Lower lobe of right lung (tissue), 2 donors: ENCODE measurements at regions not wholly inside any gene's neighbourhood (a gene's known extent, or its start where the extent isn't known, plus 50 kb on each side); places are given as distances from the start of the nearest gene placed in this dataset.
"Not testable (repeated sequence)": the region's sequence is repeated elsewhere in the genome, so short reads cannot be mapped to it uniquely, and the experiment has no call there.

ENCODE experiments used
- ATAC-seq, 2 donors: fragments of 200-7000 bp; cut with Tn5 transposase; one replicate each; pipeline ENCODE4 v1.9.1; 2020 to 2022; ENCODE audit warnings: mild to moderate bottlenecking in 2 of 2, moderate library complexity in 2 of 2
- DNase-seq: peaks from one replicate; pipeline ENCODE4 v3.0.0-alpha.2; 2020
- H3K27ac ChIP-seq: fragments of 200-600 bp; one replicate; pipeline ENCODE4 v1.8.0; 2022
- H3K27me3 ChIP-seq: fragments of 200-600 bp; one replicate; pipeline ENCODE4 v1.8.0; 2022; ENCODE audit warnings: low read depth
- H3K36me3 ChIP-seq: fragments of 200-600 bp; one replicate; pipeline ENCODE4 v1.8.0; 2022; ENCODE audit warnings: mild to moderate bottlenecking
- H3K4me1 ChIP-seq: fragments of 200-600 bp; one replicate; pipeline ENCODE4 v1.8.0; 2022
- H3K4me3 ChIP-seq: fragments of 200-600 bp; one replicate; pipeline ENCODE4 v1.8.0; 2022; ENCODE audit warnings: mild to moderate bottlenecking
- H3K9me3 ChIP-seq: fragments of 200-600 bp; one replicate; pipeline ENCODE4 v1.8.0; 2022
- CTCF ChIP-seq: fragments of 200-600 bp; IDR thresholded peaks from one replicate; pipeline ENCODE4 v1.8.0; 2022; ENCODE audit warnings: antibody characterized with exemption, mild to moderate bottlenecking
- intact Hi-C: fragments of 100-400 bp; cut with DNase I; formaldehyde crosslinking; loops from one replicate; pipeline ENCODE4 v1.11.0; 2022
- donor health status: DM: no; HTN: yes; CAD: no; lungs with severe emphysema.

DNA sequence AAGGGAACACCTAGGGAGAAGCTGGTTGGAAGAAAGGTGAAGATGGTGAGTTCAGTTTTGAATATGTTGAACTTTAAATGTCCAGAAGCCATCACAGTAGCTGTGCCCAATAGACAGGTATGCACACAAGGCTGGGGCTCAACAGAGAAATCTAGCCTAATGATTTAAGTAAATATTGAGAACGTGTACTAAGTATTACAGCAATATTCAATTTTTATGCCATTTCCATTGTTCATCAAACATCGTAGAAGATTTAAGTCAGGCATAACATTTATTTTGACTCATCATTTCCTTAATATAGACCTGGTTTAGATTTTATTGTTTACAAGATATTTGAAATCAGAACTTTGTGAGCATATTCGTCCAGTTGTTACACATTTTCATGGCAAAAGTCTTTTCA lies 116.4 kb downstream of the HPGD start:
- H3K36me3 ChIP-seq: no peaks in the 10 kb centered on the region
- H3K4me3 ChIP-seq: no peak overlapping the region
- H3K9me3 ChIP-seq: no peaks in the 10 kb centered on the region
- H3K27me3 ChIP-seq: no peaks in the 10 kb centered on the region
- ATAC-seq: no peak
- intact Hi-C loops: no loop called here
- TF ChIP-seq CTCF: no peak
- no peaks in the 10 kb centered on the region for H3K4me1 ChIP-seq
- no peak for DNase-seq
- no peak overlapping the region for H3K27ac ChIP-seq

- Histone ChIP-seq H3K36me3 (no peaks in the 10 kb centered on the region), H3K27me3 (no peaks in the 10 kb centered on the region), H3K4me1 (no peaks in the 10 kb centered on the region), H3K9me3 (no peaks in the 10 kb centered on the region), H3K27ac (no peak overlapping the region), H3K4me3 (no peak overlapping the region)
- ATAC-seq (no peak), DNase-seq (no peak)
- no peak for TF ChIP-seq CTCF
- intact Hi-C loops: no loop called here
Measured at GRCh38 chr4:174404677-174405076, 117.6 kb downstream of the HPGD start.

GRCh38 chr4:174403177-174403543 lies 119.1 kb downstream of the HPGD start:
- Histone ChIP-seq H3K9me3 (no peaks in the 10 kb centered on the region), H3K36me3 (no peaks in the 10 kb centered on the region), H3K4me3 (no peak overlapping the region), H3K27me3 (no peaks in the 10 kb centered on the region), H3K4me1 (no peaks in the 10 kb centered on the region), H3K27ac (no peak overlapping the region)
- DNase-seq (no peak), ATAC-seq (no peak)
- intact Hi-C loops: no loop called here
- no peak for TF ChIP-seq CTCF

- ATAC-seq (no peak), DNase-seq (no peak)
- H3K27me3 ChIP-seq: no peaks in the 10 kb centered on the region
- H3K4me1 ChIP-seq: no peaks in the 10 kb centered on the region
- no peaks in the 10 kb centered on the region for H3K36me3 ChIP-seq
- no peak overlapping the region for H3K4me3 ChIP-seq
- intact Hi-C loops: no loop called here
- H3K9me3 ChIP-seq: no peaks in the 10 kb centered on the region
- H3K27ac ChIP-seq: no peak overlapping the region
- TF ChIP-seq CTCF: no peak
Measured at GRCh38 chr4:174402470-174403176, 118.9 kb downstream of the CEP44 start.

DNA sequence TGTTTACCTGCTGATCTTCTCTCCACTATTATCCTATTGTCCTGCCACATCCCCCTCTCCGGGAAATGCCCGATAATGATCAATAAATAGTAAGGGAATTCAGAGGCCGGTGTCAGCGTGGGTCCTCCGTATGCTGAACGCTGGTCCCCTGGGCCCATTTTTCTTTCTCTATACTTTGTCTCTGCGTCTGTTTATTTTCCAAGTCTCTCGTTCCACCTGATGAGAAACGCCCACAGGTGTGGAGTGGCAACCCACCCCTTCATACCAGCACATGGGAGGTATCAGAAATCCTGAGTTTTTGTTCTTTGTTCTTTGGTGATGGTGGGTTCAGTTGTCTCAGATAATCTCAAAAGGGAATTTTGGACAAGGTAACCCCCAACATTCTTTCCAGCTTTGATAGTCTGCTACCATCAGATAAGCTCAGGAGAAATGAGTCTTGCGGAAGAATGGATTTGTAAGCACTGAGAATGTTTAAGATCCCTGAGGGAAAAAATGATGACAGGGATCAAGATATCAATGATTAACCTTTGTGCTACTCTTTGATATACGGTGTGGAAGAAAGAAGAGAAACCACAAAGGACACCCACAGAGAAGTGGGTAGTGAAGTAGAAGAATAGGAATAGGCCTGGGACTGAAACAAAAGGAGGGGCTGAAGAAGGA lies 117.9 kb downstream of the CEP44 start:
- Histone ChIP-seq H3K9me3 (no peaks in the 10 kb centered on the region), H3K4me1 (no peaks in the 10 kb centered on the region), H3K27ac (no peak overlapping the region), H3K4me3 (no peak overlapping the region), H3K27me3 (no peaks in the 10 kb centered on the region), H3K36me3 (no peaks in the 10 kb centered on the region)
- TF ChIP-seq CTCF: no peak
- intact Hi-C loops: no loop called here
- ATAC-seq: no peak
- DNase-seq: no peak

- H3K27me3 ChIP-seq, H3K4me3 ChIP-seq, H3K27ac ChIP-seq: not testable (repeated sequence)
Measured at GRCh38 chr4:174400603-174401302, 117.0 kb downstream of the CEP44 start.

More at GRCh38 chr4:174400603-174401302, 117.0 kb downstream of the CEP44 start:
- ATAC-seq, H3K9me3 ChIP-seq, H3K4me1 ChIP-seq, intact Hi-C loops, H3K36me3 ChIP-seq, DNase-seq: not testable (repeated sequence)
